B cell (primary cell): ENCODE measurements at regions not wholly inside any gene's neighbourhood (a gene's known extent, or its start where the extent isn't known, plus 50 kb on each side); places are given as distances from the start of the nearest gene placed in this dataset.

Experiments used
- CTCF ChIP-seq: fragments of 200-600 bp; IDR thresholded peaks from one replicate; pipeline ENCODE4 v1.8.0; 2022; ENCODE audit warnings: antibody characterized with exemption, mild to moderate bottlenecking
- EZH2 ChIP-seq: IDR thresholded peaks from 2 replicates; pipeline ENCODE4 v1.6.1; 2012; ENCODE audit warnings: borderline replicate concordance, low read depth, mild to moderate bottlenecking, moderate library complexity, low read length; ENCODE audit not compliant: insufficient read depth, poor library complexity, severe bottlenecking

GRCh38 chr2:118294063-118294462 lies 205.8 kb downstream of the INSIG2 start:
- TF ChIP-seq CTCF (no peak), EZH2 (no peak)
